Tibial nerve (tissue), 4 donors: ENCODE measurements at regions not wholly inside any gene's neighbourhood (a gene's known extent, or its start where the extent isn't known, plus 50 kb on each side); places are given as distances from the start of the nearest gene placed in this dataset.

Experiments
- CTCF ChIP-seq, 5 experiments: fragments of 200-600 bp in 3 of 5; fragments of 450-650 bp in 2 of 5; sonication (generic) in 3 of 5; IDR thresholded peaks; one replicate each; pipeline ENCODE4 v1.5.1; 2016 to 2019; ENCODE audit warnings: antibody characterized with exemption in 5 of 5, mild to moderate bottlenecking in 3 of 5, moderate library complexity in 2 of 5
- EP300 ChIP-seq, 2 donors: sonication (generic); formaldehyde crosslinking; IDR thresholded peaks; one replicate each; pipeline ENCODE4 v1.6.1; 2017; ENCODE audit warnings: antibody characterized with exemption in 2 of 2, mild to moderate bottlenecking in 1 of 2

- TF ChIP-seq EP300 (IDR thresholded peaks at IDR 0.05), result no peak
- TF ChIP-seq CTCF (IDR thresholded peaks at IDR 0.05), result no peak
Measured at GRCh38 chr13:75226733-75227435, 255.1 kb downstream of the TBC1D4 start.
